ENCODE measurements at regions not wholly inside any gene's neighbourhood (a gene's known extent, or its start where the extent isn't known, plus 50 kb on each side); places are given as distances from the start of the nearest gene placed in this dataset.

- TF ChIP-seq POLR2A (IDR thresholded peaks at IDR 0.05; ENCODE audit: low read depth, low read length) = no peak
- no peak for TF ChIP-seq TAF1 (IDR thresholded peaks at IDR 0.05; ENCODE audit: low read depth, low read length)
- TF ChIP-seq POLR2AphosphoS5 (IDR thresholded peaks at IDR 0.05; ENCODE audit: low read depth, low read length) = no peak
- no peak for TF ChIP-seq PAX5 (IDR thresholded peaks at IDR 0.05; ENCODE audit: insufficient read depth, low read length, severe bottlenecking)
Observed at GRCh38 chr20:50306478-50307423, 116.1 kb downstream of the CEBPB start.
